Ishikawa (cell line): ENCODE measurements at regions not wholly inside any gene's neighbourhood (a gene's known extent, or its start where the extent isn't known, plus 50 kb on each side); places are given as distances from the start of the nearest gene placed in this dataset.

ENCODE experiments used
- CEBPB ChIP-seq: IDR thresholded peaks from 2 replicates; pipeline ENCODE4 v1.6.1; 2012
- CREB1 ChIP-seq: IDR thresholded peaks from 2 replicates; pipeline ENCODE4 v1.6.1; 2012; ENCODE audit warnings: low read depth
- EGR1 ChIP-seq: IDR thresholded peaks from 2 replicates; pipeline ENCODE4 v1.6.1; 2012
- EP300 ChIP-seq: IDR thresholded peaks from 2 replicates; pipeline ENCODE4 v1.6.1; 2012; ENCODE audit warnings: borderline replicate concordance
- FOXM1 ChIP-seq: IDR thresholded peaks from 2 replicates; pipeline ENCODE4 v1.6.1; 2012; ENCODE audit warnings: low read depth, borderline replicate concordance
- NFIC ChIP-seq: IDR thresholded peaks from 2 replicates; pipeline ENCODE4 v1.6.1; 2012
- RAD21 ChIP-seq: IDR thresholded peaks from 2 replicates; pipeline ENCODE4 v1.6.1; 2012; ENCODE audit warnings: low read depth
- TAF1 ChIP-seq: IDR thresholded peaks from 2 replicates; pipeline ENCODE4 v1.6.1; 2012; ENCODE audit warnings: low read depth, mild to moderate bottlenecking
- TCF12 ChIP-seq: IDR thresholded peaks from 2 replicates; pipeline ENCODE4 v1.6.1; 2012; ENCODE audit warnings: low read depth
- TEAD4 ChIP-seq: IDR thresholded peaks from 2 replicates; pipeline ENCODE4 v1.6.1; 2012
- YY1 ChIP-seq: IDR thresholded peaks from 2 replicates; pipeline ENCODE4 v1.6.1; 2012; ENCODE audit warnings: low read depth
- ZBTB7A ChIP-seq: IDR thresholded peaks from 2 replicates; pipeline ENCODE4 v1.6.1; 2012; ENCODE audit warnings: low read depth
- TF ChIP-seq, protein P1 (sequence below): IDR thresholded peaks from 2 replicates; pipeline ENCODE4 v1.6.1; 2012
- TF ChIP-seq, protein P2 (sequence below): IDR thresholded peaks from 2 replicates; pipeline ENCODE4 v1.6.1; 2012
- TF ChIP-seq, protein P3 (sequence below): IDR thresholded peaks from 2 replicates; pipeline ENCODE4 v1.6.1; 2012; ENCODE audit warnings: low read depth, mild to moderate bottlenecking

DNA sequence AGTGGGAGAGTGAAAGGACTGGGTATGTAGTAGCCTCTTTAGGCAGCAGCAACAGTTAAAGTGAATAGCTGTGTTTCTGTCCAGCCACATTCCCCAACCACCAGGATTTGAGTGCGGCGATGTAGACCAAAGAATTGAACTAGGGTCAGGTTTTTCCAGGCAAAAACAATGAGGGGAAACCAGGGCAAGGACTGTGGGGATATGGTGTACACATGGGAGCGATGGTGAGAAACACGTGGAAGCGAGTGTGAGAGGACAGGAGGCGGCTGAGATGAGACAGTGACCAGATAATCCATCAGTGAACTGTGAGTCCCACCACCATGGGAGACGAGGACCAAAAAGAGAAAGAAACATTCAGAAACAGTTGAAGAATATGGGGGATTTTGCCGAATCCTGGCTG lies 409.5 kb downstream of the TSN start:
- TF ChIP-seq, protein P1, sequence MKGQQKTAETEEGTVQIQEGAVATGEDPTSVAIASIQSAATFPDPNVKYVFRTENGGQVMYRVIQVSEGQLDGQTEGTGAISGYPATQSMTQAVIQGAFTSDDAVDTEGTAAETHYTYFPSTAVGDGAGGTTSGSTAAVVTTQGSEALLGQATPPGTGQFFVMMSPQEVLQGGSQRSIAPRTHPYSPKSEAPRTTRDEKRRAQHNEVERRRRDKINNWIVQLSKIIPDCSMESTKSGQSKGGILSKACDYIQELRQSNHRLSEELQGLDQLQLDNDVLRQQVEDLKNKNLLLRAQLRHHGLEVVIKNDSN, result no peak
- TF ChIP-seq CEBPB, result no peak
- no peak for TF ChIP-seq EGR1

DNA sequence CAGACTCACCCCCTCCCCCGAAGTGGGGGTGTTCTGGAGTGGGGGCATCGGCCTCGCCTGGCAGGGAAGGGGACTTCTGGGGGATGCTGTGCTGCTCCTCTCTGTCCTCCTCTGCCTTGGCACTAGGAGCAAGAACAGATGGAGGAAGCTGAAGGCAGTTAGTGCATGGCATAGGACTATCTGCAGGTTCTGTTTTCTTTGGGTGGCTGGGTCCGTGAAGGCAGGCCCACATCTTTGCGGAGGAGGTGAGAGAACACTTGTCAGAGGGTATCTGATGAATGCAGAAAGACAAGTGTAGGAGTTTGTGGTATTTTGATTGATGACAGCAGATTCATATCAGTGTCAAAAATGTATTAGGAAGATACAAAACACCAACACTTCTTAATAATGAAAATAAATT lies 411.4 kb downstream of the TSN start:
- TF ChIP-seq CREB1 (no peak), TAF1 (no peak), RAD21 (no peak), EGR1 (no peak), NFIC (no peak), FOXM1 (no peak), YY1 (no peak), TEAD4 (no peak), CEBPB (no peak)
- TF ChIP-seq, protein P1, result no peak
- TF ChIP-seq, protein P2, sequence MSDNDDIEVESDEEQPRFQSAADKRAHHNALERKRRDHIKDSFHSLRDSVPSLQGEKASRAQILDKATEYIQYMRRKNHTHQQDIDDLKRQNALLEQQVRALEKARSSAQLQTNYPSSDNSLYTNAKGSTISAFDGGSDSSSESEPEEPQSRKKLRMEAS, result no peak

DNA sequence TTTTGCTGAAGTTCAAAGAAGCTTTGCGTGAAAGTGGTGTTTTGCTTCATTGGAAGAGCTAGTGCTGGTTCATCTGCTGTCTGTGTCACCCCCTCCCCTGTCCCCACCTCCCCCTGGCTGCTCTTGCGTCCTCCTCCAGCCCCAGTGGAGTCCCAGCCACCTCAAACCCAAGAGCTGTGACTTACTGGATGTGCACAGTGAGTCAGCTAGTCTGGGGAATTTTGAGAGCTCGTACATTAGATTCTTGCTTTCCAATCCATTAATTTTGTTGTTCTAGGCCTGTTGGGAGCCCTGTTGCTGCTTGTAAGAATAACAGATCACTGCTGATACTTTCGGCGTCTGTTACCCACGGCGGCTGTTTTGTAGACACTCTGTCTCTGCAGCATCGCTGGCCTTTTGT lies 412.1 kb downstream of the TSN start:
- TF ChIP-seq, protein P1, result no peak
- no peak for TF ChIP-seq EP300
- TF ChIP-seq TEAD4, result no peak
- no peak for TF ChIP-seq TAF1
- TF ChIP-seq FOXM1, result no peak
- TF ChIP-seq ZBTB7A, result no peak

DNA sequence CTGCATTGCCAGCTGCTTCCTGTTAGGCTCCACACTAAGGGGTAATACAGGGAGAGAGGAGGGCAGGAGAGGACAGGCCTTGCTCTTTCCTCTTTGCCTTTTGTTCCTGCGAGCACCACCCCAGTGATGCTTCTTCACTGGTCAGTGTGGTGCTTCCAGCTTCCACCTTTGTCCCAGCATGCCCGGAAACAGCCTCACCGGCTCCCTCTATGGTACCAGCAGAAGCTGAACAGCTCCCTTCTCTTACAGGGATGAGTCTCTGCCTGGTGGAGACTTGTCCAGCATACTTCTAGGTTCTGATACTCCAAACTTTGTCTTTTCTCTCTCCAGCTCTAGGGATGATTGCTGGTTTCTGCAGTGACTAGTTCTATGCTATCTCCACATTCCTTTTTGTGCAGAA lies 413.3 kb downstream of the TSN start:
- no peak for TF ChIP-seq CEBPB
- TF ChIP-seq RAD21, result peak; percentile 45

DNA sequence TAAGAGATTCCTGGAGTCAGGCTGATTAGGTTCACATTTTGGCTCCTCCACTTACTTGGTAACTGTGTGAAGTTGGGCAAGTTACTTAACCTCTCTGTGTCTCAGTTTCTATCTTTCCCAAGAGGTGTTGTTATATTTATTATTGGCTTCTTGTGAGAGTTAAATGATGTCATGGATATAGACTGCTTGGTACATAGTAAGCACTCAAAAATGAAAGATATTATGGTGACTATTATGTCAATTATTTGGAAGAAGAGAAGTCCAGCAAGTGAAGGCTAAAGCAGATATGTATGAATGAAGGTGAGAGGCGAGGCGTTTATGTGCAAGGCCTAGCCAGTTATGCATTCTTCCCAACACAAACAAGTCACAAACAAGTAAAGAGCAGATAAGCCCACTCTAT lies 417.4 kb downstream of the TSN start:
- TF ChIP-seq, protein P2, result no peak
- TF ChIP-seq, protein P1, result no peak
- TF ChIP-seq FOXM1 (no peak), TCF12 (no peak), CEBPB (no peak), CREB1 (no peak), ZBTB7A (no peak), NFIC (no peak), YY1 (no peak), EGR1 (no peak)
- TF ChIP-seq, protein P3, sequence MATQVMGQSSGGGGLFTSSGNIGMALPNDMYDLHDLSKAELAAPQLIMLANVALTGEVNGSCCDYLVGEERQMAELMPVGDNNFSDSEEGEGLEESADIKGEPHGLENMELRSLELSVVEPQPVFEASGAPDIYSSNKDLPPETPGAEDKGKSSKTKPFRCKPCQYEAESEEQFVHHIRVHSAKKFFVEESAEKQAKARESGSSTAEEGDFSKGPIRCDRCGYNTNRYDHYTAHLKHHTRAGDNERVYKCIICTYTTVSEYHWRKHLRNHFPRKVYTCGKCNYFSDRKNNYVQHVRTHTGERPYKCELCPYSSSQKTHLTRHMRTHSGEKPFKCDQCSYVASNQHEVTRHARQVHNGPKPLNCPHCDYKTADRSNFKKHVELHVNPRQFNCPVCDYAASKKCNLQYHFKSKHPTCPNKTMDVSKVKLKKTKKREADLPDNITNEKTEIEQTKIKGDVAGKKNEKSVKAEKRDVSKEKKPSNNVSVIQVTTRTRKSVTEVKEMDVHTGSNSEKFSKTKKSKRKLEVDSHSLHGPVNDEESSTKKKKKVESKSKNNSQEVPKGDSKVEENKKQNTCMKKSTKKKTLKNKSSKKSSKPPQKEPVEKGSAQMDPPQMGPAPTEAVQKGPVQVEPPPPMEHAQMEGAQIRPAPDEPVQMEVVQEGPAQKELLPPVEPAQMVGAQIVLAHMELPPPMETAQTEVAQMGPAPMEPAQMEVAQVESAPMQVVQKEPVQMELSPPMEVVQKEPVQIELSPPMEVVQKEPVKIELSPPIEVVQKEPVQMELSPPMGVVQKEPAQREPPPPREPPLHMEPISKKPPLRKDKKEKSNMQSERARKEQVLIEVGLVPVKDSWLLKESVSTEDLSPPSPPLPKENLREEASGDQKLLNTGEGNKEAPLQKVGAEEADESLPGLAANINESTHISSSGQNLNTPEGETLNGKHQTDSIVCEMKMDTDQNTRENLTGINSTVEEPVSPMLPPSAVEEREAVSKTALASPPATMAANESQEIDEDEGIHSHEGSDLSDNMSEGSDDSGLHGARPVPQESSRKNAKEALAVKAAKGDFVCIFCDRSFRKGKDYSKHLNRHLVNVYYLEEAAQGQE, result no peak

DNA sequence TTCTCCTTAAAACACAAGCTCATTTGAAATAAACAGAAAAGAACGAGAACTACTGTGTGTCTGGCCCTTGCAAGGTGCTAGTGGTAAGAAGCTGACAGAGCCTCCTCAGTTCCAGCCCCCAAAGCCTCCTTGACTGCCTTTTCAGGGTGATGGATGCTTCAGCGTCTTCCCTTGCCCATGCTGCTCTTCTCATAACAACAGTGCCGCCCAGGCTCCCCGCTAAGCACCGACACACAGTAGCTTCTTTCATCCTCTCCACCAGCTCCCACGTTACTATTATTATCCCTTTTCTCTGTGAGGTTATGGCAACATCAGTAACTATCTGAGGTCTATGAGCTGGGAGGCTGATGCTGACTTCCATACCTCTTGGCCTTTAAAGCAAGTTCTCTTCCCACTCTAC lies 418.6 kb downstream of the TSN start:
- TF ChIP-seq, protein P3, result no peak
- TF ChIP-seq EGR1 (no peak), FOXM1 (no peak), EP300 (no peak), YY1 (no peak), CREB1 (no peak), ZBTB7A (no peak), NFIC (no peak)
- TF ChIP-seq, protein P2, result no peak
- TF ChIP-seq, protein P1, result no peak
